ENCODE measurements at regions not wholly inside any gene's neighbourhood (a gene's known extent, or its start where the extent isn't known, plus 50 kb on each side); places are given as distances from the start of the nearest gene placed in this dataset.
A peak's percentile ranks its signal among the peaks of the same experiment; 100 is the strongest.
"Not testable (repeated sequence)": the region's sequence is repeated elsewhere in the genome, so short reads cannot be mapped to it uniquely, and the experiment has no call there.

DNA sequence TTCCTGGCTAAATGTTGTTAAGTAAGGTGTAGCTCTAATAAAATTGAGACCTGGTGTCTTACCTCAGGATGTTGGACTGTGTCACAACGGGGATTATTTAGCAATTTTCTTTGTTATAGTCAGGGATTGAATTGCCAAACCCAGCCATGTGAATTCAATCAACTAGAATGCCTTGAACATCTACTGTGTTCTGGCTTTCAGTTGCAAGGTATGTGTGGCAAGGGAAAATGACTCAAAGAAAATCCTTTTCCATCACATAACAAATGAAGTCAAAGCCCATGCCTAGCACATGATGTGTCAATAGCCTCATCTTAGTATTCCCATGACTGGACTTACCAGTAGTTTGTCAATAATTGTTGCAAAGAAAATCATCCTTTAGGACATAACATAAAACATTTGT lies 519.8 kb upstream of the FLRT2 start:
- DNase-seq, result no peak

DNA sequence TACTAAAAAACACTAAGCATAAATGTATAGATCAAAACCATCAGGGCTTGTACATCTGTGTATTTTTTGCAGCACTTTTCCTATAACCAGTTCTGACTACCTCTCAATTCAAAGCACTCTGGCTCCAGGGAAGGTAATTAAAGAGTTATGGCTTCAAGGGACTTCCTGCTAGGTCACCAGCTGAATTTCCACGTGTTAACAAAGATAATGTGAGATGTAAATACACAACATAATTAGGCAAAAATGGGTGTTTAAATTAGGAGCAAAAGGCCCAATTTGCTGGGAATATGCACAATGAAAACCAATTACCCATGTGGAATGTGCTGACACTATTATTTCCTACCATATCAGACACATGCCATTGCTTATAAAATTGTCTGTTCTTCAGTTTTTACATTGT lies 513.4 kb upstream of the FLRT2 start:
- peak; percentile 80 for DNase-seq

DNA sequence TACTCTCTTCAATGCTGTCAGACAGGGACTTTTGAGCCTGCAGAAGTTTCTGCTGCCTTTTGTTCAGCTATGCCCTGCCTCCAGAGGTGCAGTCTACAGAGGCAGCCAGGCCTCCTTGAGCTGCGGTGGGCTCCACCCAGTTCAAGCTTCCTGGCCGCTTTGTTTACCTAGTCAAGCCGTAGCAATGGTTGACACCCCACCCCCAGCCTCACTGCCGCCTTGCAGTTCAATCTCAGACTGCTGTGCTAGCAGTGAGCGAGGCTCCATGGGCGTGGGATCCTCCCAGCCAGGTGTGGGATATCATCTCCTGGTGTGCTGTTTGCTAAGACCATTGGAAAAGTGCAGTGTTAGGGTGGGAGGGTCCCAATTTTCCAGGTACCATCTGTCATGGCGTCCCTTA lies 506.1 kb upstream of the FLRT2 start:
- DNase-seq, result not testable (repeated sequence)

DNA sequence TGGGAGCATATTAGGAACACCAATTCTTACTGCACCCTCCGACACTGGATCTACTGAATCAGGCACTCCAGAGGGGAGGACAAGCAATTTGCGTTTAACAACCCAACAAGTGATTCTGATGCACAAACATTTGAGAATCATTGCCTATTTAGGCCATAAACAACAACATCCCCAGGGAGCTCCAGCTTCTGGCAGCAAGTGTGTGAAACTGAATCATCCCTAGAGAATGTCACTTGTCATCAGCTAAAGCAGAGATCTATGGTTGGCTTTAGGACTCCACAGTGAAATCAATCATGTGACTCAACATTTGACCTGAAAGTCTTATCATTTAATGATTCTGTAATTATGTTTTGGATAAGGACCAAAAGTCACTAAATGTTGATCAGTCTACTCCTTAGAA lies 505.0 kb upstream of the FLRT2 start:
- DNase-seq, result no peak

DNA sequence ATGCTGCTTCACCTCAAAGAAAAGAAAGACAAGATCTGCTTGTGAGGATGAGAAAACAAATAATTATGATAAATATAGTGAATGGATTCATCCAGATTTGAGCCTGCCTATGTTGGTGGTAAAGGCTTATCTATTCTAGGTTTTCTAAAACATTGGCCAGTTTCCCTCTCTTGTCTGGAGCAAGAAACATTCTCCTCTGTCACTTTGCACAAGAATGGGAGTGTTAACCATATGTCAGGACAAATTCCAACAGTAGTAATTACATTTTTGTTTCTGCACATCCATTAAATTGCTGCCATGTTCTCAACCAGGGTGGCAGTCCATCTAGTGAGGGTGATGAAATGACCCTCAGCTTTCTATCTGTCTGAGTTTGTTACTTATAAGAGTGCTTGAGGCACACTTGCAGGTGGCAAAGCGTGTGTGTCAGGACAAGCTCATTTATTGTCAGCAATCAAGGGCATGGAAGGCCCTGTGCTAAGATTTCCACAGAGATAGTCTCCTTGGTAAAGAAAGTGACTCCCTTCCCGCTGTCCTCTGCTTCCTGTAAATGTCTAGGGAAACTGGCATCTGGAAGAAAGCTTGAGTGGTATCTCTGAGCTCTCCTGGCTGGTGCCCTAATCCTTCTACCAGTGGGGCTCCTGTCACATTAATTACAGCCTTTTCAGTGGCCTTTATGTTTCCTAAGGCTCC lies 502.1 kb upstream of the FLRT2 start:
- no peak for DNase-seq

DNA sequence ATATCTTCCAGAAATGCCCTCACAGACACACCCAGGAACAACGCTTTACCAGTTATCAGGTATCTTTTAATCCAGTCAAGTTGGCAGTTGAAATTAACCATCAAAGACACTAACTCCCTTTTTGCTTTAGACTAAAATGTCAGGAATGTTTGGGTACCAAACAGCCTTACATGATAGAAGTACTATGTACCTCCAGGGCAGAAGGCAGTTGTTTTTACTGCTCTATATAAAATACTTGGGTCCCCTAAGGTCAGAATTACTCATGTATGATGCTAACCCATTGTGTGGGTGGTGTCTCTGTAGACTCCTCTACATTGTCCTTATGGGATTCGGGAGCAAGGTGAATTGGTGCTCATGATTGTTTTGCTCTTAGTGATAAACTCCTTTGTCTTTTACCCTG lies 492.5 kb upstream of the FLRT2 start:
- no peak for DNase-seq

DNA sequence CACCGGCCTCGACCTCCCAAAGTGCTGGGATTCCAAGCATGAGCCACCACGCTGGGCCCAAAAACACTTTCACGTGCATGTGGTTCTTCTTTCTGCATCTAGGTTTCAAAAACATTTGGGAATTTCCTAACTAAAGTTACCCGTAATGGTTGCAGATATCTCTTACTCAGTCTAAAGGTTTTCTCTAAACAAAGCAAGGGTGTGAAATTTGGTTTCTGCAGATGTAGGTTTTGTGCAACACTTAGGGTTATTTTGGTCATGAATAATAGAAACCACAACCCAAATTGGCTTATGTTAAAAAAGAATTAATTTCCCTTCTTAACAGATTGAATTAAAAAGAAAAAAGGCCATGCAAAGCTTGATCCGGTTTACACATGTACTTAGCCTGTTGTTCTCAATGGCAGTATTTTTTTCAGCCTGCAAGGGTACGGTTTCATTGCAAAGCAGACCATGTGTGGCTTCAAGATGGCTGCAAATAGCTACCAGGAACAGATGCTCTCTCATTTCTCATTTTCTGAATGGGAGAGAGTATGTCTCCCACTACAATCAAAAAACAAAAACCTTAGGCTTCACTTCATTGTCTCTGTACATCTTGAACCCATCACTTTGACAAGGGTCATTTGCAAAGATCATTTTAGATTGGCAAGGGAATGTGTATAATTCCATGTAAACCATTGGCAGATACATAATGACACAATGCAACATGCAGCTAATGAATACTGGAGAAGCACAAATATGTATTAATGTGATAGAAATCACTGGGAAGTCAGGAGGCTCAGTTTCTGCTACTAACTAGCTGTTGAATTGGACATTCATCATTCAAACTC lies 491.2 kb upstream of the FLRT2 start:
- DNase-seq, result no peak

DNA sequence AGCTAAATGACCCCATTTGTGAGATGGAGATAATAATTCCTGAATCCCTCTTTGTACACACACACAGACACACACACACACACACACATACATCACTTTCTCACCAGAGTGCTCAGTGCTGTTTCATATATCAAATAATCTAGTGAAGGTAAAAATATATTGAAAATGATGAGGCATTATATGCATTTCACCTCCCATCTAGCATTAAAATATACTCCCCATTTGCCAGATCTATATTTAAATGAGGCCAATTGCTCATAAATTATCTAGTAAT lies 490.7 kb upstream of the FLRT2 start:
- no peak for DNase-seq

DNA sequence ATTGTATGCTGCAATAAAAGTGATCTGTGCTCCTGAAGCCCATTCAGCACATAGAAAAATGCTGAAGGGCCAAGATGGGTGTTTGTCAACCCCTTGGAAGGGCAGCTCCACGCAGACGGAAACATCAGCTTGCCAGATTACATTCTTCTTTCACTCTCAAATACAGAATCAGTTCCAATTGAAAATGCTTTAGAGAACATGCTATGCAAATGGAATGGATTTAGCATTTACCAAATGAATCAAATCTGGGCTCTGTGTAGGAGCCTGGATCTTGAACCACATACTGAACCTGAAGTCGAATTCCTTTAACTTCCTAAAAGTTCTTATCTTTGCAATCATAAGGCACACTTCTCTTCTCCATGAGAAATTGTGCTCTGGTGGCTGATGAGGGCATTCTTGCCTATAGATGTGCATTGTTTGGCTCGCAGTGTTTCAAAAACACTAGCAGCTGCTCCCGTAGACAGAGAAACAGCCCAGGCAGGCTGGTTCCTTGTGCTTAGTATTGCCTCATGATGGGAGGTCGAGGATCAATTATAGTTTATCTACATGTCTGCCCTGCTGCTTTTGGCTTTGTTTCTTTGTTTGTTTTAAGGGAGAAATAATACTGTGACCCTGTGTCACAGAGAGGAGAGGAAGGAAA lies 489.8 kb upstream of the FLRT2 start:
- DNase-seq, result peak; percentile 54

DNA sequence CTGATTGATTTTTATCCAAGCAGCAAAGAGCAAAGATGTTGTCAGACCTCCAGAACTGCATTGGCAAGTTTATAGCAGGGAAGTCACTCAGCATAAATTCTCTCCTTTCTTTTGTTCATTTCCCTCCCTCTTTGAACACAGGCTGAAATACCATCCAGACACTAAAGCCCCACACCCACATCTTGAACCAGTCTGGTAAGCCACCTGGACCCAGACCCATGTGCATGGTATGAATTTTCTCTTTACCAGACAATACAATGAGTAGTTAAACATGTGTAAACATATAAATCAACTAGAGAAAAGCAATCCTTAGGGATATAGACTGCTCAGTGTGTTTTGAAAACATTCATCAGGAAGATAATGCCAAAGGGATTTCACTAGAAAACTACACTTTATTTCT lies 488.3 kb upstream of the FLRT2 start:
- peak; percentile 49 for DNase-seq

DNA sequence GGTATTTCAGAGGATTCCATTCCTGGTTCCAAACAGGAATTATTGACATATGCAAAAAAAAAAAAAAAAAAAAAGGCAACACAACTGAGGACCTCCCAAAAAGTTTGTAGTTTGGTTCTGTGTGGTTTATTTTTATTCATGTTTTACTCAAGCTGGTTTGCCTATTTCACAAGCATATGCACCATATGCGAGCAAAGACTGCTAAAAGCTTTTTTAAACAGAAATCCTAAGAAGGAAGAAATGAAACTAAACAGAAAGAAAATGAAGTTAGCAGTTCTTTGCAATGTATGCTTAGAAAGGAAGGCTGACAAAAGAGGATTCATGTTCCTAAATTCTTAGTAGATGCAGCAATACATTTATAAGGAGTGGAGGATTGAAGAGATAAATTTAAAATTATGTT lies 487.6 kb upstream of the FLRT2 start:
- DNase-seq, result no peak

DNA sequence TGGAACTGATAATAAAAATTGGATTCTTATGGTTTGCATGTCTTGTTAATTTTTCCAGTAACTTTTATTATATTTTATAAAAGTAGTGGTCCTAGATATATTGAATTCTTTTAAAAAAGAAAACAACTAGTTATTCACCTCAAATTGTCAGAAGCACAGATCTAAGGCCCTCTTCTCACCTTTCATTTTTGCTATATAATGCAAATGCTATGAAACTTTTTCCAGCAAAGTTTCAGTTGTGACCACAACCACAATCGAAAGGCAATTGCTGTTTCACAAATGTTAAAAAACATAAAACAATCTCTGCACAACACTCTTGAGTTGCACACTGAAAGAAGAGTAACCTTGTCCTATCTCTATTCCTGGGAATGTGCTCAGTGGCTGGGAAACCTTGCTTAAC lies 479.8 kb upstream of the FLRT2 start:
- DNase-seq, result no peak

DNA sequence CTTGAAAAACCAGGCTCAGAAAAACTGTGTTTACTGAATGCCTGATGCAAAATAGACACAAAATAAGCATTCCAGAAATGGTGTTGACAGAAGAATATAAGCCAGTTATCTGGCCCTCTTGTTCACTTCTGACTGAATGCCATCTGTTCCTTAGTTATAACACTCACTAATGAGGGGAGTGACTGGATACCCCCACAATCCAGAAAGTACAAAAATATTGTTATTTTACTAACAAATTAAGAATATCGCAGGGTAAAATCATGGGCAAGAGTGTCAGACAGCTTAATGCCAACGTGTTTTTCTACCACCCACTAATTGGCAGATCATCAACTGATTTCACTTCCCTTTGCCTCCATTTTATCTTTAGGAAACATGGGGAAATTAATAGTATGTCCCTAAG lies 477.3 kb upstream of the FLRT2 start:
- no peak for DNase-seq

DNA sequence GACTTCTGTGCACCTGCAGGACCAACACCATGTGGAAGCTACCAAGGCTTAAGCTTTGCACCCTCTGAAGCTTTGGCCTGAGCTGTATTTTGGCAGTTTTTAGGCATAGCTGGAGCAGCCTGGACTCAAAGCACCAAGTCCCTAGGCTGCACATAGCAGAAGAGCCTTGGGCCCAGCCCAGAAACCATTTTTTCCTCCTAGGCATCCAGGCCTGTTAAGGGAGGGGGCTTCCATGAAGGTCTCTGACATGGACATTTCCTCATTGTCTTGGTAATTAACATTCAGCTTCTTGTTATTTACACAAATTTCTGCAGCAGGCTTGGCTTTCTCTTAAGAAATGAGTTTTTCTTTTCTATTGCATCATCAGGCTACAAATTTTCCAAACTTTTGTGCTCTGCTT lies 475.8 kb upstream of the FLRT2 start:
- DNase-seq, result no peak

DNA sequence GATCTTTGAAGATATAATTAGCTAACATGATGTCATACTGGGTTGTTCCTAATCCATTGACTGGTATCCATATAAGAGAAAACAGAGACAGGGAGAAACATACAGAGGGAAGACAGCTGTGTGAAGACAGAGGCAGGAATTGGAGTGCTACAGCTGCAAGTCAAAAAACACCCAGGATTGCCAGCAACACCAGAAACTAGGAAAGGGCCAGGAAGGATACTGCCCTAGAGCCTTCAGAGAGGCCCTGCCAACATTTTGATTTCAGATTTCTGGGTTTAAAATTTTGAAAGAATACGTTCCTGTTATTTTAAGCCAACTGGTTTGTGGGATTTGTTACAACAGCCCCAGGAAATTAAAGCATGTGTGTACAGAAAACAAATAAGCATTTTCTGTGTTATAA lies 473.7 kb upstream of the FLRT2 start:
- DNase-seq, result no peak

DNA sequence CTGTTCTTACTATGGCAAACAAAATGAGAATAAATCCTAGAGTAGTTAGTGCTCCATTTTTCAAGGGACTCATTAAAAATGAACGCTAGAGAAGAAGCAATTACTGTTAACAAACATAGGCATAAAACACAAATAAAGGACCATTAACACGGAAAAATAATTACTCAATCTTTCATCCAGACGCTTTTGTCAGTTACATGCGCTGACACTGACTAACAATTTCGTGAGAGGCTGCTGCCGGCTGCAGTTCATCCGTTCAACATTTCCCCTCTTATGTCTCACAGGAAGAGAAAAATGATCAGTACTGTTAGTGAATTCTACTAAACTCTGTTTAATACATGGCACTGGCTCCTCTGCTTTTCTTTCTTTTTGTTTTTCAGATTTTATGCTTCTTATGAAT lies 472.7 kb upstream of the FLRT2 start:
- no peak for DNase-seq

DNA sequence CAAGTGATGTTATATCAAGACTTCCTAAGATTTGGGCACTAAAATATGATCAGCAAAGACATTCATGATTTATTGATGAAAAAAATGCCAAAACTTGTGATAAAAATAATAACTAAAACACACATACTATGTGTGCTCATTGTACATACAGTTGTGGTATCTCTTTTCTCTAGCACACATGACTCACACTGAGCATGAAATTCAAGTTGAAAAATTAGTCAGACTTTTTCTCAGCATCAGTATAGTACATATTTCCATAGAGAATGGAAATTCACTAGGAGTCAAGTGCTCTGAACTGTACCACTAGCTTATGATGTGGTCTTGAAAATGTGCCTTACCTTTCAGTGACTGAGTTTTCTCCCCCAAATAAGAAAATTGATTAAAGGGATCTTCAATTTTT lies 471.8 kb upstream of the FLRT2 start:
- no peak for DNase-seq

DNA sequence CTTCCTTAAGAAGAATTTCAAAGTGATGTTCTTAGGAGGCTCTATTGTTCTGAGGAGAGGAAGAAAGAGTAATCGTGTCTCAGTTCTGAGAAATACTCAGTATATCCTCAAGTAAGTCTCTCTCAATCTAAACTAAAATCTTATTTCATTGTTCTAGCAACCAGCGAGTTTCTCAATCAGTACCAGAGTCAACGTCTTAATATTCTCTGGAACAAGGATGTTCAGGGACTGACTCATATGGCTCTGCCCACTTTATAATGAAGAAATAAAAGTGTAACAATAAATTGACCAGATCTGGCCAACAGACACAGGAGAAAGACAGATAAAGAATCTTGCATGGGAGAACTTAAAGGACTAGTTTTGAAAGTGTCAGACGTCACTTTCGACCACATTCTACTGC lies 469.8 kb upstream of the FLRT2 start:
- no peak for DNase-seq

DNA sequence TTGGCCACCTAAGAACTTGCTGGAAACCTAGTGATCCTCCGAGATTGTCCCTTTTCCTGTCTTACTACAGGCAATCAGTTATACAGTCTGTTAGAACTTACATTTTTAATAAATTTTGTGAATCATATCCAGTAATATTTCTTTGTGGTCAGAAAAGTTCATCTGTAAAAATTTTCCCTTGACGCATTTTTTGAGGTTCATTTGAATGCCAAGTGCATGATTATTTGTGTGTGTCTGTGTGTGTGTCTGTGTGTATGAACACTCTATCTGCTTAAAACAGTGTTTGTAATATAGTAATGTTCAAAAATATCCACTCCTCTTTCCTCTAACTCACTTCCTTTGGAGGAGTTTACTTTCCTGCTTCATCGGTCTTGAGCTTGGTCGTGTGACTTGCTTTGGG lies 468.7 kb upstream of the FLRT2 start:
- DNase-seq, result no peak

DNA sequence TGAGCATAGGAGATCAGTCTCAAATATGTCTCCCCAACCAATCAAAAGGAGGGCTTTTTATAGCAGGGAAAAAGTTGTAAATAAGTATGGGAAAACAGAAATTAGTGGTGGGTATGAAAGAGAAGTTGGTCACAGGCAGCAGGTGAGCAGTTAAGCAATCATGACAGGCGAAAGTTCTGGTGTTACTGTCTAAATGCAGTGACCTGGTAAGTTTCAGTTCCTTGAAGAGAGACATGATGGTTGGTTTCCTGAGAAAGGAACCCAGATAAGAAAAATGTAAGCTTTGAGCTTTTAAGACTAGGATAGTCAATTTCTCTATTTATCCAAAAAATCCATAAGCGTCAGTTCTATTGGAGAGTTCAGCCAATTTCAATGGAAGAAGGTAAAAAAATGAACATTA lies 466.2 kb upstream of the FLRT2 start:
- DNase-seq, result no peak

DNA sequence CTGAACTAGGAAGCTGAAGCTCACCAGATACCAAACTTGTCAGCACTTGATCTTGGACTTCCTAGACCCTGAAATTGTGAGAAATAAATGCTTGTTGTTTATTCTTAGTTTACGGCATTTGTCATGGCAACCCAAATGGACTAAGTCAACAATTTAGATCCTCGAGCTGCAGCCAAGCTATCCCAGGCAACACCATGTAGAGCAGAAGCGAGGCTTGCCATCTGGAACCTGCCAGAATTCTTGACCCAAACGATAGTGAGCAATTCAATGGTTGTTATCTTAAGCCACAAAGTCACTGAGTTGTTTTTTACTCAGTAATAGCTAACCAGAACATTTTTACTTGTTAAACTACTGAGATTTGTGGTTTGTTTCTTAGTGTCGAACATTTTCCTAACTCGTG lies 458.5 kb upstream of the FLRT2 start:
- no peak for DNase-seq

DNA sequence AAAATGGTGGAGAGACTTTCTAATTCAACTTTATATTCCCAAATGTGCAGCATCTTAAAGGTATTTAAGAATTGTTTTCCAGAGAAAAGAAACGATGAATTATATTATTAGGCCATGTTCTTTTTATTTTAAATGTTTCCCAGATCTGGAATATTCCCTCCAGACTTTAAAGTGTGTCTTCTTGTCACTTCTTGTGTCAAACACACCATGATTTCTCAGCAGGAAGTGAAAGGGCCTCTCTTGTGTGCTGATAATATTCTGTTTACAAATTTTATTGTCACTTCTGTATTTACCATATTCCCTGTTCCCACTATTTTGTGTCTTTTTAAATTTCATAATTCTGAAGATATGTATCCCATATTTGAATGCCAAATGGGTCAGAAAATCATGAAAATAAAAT lies 455.0 kb upstream of the FLRT2 start:
- no peak for DNase-seq

DNA sequence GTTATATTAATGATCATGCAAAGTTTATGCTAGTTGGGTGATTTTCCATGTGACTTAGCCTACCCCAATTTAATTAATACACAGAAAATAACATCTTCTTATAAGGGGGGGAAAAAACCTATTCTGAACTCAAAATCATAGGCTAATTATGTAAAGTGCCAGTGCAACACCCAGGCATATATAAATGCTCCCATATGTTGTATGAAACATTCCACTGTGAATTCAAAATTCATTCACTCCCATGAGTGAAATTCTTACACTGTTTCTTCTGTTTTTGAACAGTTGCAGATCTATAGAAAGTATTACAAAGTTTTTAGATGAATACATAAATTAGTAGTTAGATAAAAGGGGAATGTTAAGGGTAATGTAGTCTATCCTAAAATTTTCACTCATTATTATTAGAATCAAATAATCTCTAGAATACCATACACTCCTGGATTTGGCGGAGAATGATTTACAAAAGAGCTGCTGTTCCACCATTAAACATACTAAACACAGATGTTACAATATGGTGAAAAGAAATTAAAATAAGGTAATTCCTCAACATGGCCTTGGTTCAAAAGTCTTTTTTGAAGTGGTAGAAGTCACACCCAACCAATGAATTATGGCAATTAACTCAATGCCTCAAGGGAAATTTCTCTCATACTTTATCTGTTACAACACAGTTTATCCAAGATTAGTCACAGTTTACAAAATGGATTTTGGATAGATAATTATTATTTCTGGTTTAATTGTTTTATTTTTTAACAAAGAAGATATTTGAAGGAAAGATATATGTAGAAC lies 454.1 kb upstream of the FLRT2 start:
- no peak for DNase-seq

DNA sequence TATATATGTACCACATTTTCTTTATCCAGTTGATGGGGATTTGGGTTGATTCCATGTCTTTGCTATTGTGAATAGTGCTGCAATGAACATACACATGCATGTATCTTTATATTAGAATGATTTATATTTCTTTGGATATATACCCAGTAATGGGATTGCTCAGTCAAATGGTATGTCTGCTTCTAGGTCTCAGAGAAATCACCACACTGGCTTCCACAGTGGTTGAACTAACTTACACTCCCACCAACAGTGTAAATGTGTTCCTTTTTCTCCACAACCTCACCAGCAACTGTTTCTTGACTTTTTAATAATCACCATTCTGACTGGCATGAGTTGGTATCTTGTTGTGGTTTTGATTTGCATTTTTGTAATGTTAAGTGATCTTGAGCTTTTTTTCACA lies 452.2 kb upstream of the FLRT2 start:
- not testable (repeated sequence) for DNase-seq
